Thyroid gland (tissue), 4 donors: ENCODE measurements at regions not wholly inside any gene's neighbourhood (a gene's known extent, or its start where the extent isn't known, plus 50 kb on each side); places are given as distances from the start of the nearest gene placed in this dataset.
"Not testable (repeated sequence)": the region's sequence is repeated elsewhere in the genome, so short reads cannot be mapped to it uniquely, and the experiment has no call there.

ENCODE experiments used
- DNase-seq, 2 donors: peaks; one replicate each; pipeline ENCODE4 v3.0.0-alpha.2; 2019
- H3K27ac ChIP-seq, 3 donors: fragments of 200-600 bp; sonication (generic); 1 replicate in 2 of 3; 2 replicates in 1 of 3; pipeline ENCODE4 v1.5.1; 2016 to 2019; ENCODE audit warnings: mild to moderate bottlenecking in 1 of 3, moderate library complexity in 1 of 3
- H3K27me3 ChIP-seq: fragments of 200-600 bp; sonication (generic); one replicate; pipeline ENCODE4 v1.5.1; 2019
- H3K36me3 ChIP-seq, 2 donors: fragments of 200-600 bp; sonication (generic); one replicate each; pipeline ENCODE4 v1.5.1; 2016 to 2019
- H3K4me1 ChIP-seq, 2 donors: fragments of 200-600 bp; sonication (generic); one replicate each; pipeline ENCODE4 v1.5.1; 2017 to 2019
- H3K4me3 ChIP-seq, 3 donors: fragments of 200-600 bp; sonication (generic); replicated peaks in 1 of 3; 1 replicate in 2 of 3; 2 replicates in 1 of 3; pipeline ENCODE4 v1.5.1; 2016; ENCODE audit warnings: mild to moderate bottlenecking in 1 of 3
- H3K9me3 ChIP-seq: fragments of 200-600 bp; sonication (generic); one replicate; pipeline ENCODE4 v1.5.1; 2017
- POLR2A ChIP-seq, 2 donors: fragments of 450-650 bp; IDR thresholded peaks; one replicate each; pipeline ENCODE4 v1.6.1; 2017; ENCODE audit warnings: antibody characterized with exemption in 2 of 2, mild to moderate bottlenecking in 2 of 2, moderate library complexity in 1 of 2
- WGBS, 2 donors: methylation state at CpG; one replicate each; pipeline ENCODE4 v1.1.5; 2017; 5-methylcytosine and 5-hydroxymethylcytosine counted together
- intact Hi-C: fragments of 100-400 bp; cut with DNase I; formaldehyde crosslinking; loops from one replicate; pipeline ENCODE4 v1.15.1; 2023

DNA sequence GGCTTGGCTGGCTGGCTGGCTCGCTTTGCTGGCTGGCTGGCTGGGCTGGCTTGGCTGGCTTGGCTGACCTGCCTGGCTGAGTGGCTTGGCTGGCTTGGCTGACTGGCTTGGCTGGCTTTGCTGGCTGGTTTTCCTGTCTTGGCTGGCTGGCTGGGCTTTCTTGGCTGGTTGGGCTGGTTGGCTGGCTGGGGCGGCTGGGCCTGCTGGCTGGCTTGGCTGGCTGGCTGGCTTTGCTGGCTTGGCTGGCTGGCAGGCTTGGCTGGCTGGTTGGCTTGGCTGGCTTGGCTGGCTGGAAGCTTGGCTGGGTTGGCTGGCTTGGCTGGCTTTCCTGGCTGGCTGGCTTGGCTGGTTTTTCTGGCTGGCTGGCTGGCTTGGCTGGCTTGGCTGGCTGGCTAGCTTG lies 435.6 kb downstream of the GOLGA6L6 start:
- no peak for TF ChIP-seq POLR2A (IDR thresholded peaks at IDR 0.05)
- Histone ChIP-seq H3K4me1 (no peaks in the 10 kb centered on the region), H3K27ac (no peak overlapping the region), H3K9me3 (no peaks in the 10 kb centered on the region), H3K27me3 (no peaks in the 10 kb centered on the region), H3K4me3 (no peak overlapping the region), H3K36me3 (no peaks in the 10 kb centered on the region)
- 85% methylated on average over 2 of the region's 2 CpGs; no CpG with 5 or more reads in 1 of the 2 donors for WGBS, 2 donors
- DNase-seq, result peak in 1 of 2 donors; percentile 9
- intact Hi-C loops, result no loop called here

DNA sequence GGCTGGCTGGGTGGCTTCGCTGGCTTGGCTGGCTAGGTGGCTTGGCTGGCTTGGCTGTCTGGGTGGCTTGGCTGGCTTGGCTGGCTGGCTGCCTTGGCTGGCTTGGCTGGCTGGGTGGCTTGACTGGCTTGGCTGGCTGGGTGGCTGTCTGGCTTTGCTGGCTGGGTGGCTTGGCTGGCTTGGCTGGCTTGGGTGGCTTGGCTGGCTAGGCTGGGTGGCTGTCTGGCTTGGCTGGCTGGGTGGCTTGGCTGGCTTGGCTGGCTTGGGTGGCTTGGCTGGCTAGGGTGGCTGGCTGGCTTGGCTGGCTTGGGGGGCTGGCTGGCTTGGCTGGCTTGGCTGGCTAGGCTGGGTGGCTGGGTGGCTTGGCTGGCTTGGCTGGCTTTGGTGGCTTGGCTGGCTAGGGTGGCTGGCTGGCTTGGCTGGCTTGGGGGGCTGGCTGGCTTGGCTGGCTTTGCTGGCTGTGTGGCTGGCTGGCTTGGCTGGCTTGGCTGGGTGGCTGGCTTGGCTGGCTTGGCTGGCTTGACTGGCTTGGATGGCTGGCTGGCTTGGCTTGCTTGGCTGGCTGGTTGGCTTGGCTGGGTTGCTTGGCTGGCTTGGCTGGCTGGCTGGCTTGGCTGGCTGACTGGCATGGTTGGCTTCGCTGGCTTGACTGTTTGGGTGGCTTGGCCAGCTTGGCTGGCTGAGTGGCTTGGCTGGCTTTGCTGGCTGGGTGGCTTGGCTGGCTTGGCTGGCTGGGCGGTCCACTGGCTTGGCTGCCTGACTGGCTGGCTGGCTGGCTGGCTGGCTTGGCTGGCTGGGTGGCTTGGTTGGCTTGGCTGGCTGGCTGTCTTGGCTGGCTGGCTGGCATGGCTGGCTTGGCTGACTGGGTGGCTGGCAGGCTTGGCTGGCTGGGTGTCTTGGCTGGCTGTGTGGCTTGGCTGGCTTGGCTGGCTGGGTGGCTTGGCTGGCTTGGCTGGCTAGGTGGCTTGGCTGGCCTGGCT lies 436.3 kb downstream of the GOLGA6L6 start:
- intact Hi-C loops, H3K27me3 ChIP-seq, H3K4me3 ChIP-seq, DNase-seq, H3K36me3 ChIP-seq, H3K4me1 ChIP-seq, H3K9me3 ChIP-seq, H3K27ac ChIP-seq: not testable (repeated sequence)
- 72% methylated on average over 2 of the region's 3 CpGs; no CpG with 5 or more reads in 1 of the 2 donors for WGBS, 2 donors

DNA sequence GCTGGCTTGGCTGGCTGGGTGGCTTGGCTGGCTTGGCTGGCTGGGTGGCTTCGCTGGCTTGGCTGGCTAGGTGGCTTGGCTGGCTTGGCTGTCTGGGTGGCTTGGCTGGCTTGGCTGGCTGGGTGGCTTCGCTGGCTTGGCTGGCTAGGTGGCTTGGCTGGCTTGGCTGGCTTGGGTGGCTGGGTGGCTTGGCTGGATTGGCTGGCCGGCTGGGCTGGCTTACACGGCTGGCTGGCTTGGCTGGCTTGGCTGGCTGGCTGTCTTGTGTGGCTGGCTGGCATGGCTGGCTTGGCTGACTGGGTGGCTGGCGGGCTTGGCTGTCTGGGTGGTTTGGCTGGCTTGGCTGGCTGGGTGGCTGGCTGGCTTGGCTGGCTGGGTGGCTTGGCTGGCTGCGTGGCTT lies 437.0 kb downstream of the GOLGA6L6 start:
- H3K27ac ChIP-seq, H3K9me3 ChIP-seq, H3K27me3 ChIP-seq, H3K36me3 ChIP-seq, H3K4me1 ChIP-seq, intact Hi-C loops, H3K4me3 ChIP-seq: not testable (repeated sequence)
- 71% methylated on average over 3 of the region's 6 CpGs; no CpG with 5 or more reads in 1 of the 2 donors for WGBS, 2 donors
- DNase-seq, result peak; percentile 2 to 4

DNA sequence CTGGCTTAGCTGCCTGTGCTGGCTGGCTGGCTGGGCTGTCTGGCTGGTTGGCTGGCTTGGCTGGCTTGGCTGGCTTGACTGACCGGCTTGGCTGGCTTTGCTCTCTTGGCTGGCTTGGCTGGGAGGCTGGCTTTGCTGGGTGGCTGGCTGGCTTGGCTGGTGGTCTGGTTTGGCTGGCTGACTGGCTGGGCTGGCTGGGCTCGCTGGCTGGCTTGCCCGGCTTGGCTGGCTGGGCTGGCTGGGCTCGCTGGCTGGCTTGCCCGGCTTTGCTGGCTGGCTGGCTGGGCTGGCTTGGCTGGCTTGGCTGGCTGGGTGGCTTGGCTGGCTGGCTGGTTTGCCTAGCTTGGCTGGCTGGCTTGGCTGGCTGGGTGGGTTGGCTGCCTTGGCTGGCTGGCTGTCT lies 438.7 kb downstream of the GOLGA6L6 start:
- intact Hi-C loops, H3K4me3 ChIP-seq, H3K9me3 ChIP-seq, H3K36me3 ChIP-seq, H3K4me1 ChIP-seq, H3K27me3 ChIP-seq, H3K27ac ChIP-seq: not testable (repeated sequence)
- DNase-seq, result peak in 1 of 2 donors; percentile 6
- WGBS, 2 donors, result 80% methylated on average over 4 of the region's 5 CpGs; no CpG with 5 or more reads in 1 of the 2 donors

DNA sequence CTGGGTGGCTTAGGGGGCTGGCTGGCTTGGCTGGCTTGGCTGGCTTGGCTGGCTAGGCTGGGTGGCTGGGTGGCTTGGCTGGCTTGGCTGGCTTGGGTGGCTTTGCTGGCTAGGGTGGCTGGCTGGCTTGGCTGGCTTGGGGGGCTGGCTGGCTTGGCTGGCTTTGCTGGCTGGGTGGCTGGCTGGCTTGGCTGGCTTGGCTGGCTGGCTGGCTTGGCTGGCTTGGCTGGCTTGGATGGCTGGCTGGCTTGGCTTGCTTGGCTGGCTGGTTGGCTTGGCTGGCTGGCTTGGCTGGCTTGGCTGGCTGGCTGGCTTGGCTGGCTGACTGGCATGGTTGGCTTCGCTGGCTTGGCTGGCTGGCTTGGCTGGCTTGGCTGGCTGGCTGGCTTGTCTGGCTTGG lies 439.4 kb downstream of the GOLGA6L6 start:
- H3K27ac ChIP-seq, H3K4me1 ChIP-seq, H3K9me3 ChIP-seq, H3K4me3 ChIP-seq, intact Hi-C loops, H3K36me3 ChIP-seq, H3K27me3 ChIP-seq: not testable (repeated sequence)
- 67% methylated on average over 1 of the region's 1 CpG; no CpG with 5 or more reads in 1 of the 2 donors for WGBS, 2 donors
- DNase-seq, result peak in 1 of 2 donors; percentile 6

DNA sequence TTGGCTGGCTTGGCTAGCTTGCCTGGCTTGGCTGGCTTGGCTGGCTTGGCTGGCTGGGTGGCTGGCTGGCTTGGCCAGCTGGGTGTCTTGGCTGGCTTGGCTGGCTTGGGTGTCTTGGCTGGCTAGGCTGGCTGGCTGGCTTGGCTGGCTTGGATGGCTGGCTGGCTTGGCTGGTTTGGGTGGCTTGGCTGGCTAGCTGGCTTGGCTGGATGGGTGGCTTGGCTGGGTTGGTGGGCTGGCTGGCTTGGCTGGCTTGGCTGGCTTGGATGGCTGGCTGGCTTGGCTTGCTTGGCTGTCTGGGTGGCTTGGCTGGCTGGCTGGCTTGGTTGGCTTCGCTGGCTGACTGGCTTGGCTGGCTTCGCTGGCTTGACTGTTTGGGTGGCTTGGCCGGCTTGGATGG lies 440.3 kb downstream of the GOLGA6L6 start:
- H3K36me3 ChIP-seq, H3K4me3 ChIP-seq, H3K4me1 ChIP-seq, H3K27ac ChIP-seq, H3K27me3 ChIP-seq, DNase-seq, H3K9me3 ChIP-seq, intact Hi-C loops: not testable (repeated sequence)
- no CpG with 5 or more reads among the region's 3 CpGs for WGBS, 2 donors

DNA sequence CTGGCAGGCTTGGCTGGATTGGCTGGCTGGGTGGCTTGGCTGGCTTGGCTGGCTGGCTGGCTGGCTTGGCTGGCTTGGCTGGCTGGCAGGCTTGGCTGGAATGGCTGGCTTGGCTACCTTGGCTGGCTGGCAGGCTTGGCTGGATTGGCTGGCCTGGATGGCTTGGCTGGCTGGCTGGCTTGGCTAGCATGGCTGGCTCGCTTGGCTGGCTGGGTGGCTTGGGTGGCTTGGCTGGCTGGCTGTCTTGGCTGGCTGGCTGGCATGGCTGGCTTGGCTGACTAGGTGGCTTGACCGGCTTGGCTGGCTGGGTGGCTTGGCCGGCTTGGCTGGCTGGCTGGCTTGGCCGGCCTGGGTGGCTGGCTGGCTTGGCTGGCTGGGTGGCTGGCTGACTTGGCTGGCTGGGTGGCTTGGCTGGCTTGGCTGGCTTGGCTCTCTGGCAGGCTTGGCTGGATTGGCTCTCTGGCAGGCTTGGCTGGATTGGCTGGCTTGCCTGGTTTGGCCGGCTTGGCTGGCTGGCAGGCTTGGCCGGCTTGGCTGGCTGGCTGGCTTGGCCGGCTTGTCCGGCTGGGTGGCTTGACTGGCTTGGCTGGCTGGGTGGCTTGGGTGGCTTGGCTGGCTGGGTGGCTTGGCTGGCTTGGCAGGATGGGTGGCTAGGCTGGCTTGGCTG lies 440.9 kb downstream of the GOLGA6L6 start:
- intact Hi-C loops, H3K4me3 ChIP-seq, H3K4me1 ChIP-seq, H3K9me3 ChIP-seq, H3K27me3 ChIP-seq, DNase-seq, H3K36me3 ChIP-seq, H3K27ac ChIP-seq: not testable (repeated sequence)
- WGBS, 2 donors, result no CpG with 5 or more reads among the region's 8 CpGs

DNA sequence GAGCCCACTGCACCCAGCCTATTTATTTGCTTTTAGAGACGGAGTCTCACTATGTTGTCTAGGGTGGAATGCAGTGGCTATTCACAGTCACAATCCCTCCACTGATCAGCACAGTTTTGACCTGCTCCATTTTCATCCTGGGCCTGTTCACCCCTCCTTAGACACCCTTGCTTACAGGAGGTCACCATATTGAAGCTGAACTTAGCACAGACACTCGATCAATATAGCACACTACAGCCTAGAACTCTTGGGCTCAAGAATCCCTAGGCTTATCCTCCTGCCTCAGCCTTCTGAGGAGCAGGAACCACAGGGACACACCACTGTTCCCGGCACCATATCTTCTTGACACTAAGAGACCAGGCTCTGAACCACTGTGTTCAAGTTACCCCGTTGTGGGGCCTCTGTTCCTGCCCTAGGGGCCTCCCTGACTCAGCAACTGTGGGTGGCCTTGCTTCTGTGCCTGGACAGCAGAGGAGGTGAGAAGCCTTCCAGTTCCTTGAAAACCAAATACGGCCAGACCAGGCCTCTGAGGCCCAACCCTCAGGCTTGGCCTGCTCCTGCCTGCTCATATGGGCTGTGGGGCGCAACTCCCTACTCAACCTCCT lies 445.8 kb downstream of the GOLGA6L6 start:
- H3K9me3 ChIP-seq, DNase-seq, H3K4me1 ChIP-seq, H3K4me3 ChIP-seq, H3K36me3 ChIP-seq, H3K27me3 ChIP-seq, H3K27ac ChIP-seq, intact Hi-C loops: not testable (repeated sequence)
- 80% methylated on average over 1 of the region's 6 CpGs; no CpG with 5 or more reads in 1 of the 2 donors for WGBS, 2 donors

DNA sequence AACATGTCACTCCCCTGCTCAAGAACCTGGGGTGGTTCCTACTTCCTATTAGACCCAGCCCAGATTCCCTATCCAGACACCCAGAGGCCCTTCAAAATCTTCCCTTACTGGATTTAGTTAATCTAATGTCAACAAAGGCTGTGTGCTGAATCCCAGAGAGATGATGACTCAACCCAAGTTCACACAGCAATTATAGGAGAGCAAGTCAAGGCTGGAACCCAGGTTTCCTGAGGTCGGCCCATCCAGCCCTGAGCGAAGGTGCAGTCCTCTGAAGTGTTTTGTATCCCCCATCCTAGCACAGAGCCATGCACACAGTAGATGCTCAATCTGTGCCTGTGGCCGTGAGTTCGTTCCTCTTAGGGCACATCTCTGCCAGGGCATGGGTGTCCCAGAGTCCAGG lies 452.1 kb downstream of the GOLGA6L6 start:
- intact Hi-C loops, H3K9me3 ChIP-seq, H3K4me3 ChIP-seq, H3K36me3 ChIP-seq, H3K27ac ChIP-seq, H3K4me1 ChIP-seq, DNase-seq, H3K27me3 ChIP-seq: not testable (repeated sequence)
- 68% methylated on average over 2 of the region's 4 CpGs; no CpG with 5 or more reads in 1 of the 2 donors for WGBS, 2 donors

DNA sequence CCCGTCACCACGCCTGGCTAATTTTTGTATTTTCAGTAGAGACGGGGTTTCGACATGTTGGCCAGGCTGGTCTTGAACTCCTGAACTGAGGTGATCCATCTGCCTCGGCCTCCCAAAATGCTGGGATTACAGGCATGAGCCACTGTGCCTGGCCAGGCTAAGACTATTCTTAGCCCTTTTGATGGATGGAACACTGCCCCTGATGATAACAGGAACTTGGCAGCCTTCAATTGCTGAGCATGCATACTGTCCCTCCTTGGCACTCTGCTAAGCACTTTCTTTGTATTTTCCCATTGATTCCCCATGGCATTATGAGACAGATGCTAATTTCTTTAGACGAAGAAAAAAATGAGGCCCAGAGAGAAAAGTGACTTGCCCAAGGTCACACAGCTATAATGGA lies 457.6 kb downstream of the GOLGA6L6 start:
- H3K27ac ChIP-seq, H3K9me3 ChIP-seq, H3K4me3 ChIP-seq, H3K27me3 ChIP-seq, DNase-seq, intact Hi-C loops, H3K4me1 ChIP-seq, H3K36me3 ChIP-seq: not testable (repeated sequence)
- WGBS, 2 donors, result no CpG with 5 or more reads among the region's 6 CpGs

DNA sequence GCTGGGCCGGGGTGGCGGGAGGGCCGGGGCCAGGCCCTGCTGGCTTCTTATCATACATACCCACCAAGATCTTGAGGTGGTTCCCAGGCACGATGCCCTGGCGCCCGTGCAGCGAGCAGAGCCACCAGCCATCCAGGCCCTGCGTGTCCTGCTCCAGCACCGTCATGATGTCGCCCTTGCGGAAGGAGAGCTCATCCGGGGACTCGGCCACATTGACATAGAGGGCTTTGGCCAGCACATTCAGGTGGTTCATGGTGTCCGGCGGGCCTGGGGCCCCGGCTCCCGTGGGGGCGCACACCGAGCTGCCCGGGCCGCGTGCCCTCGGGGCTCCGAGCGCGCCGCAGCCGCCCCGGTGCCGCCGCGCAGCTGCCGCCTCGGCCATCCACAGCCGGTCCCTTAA lies 467.5 kb downstream of the GOLGA6L6 start:
- 88 to 92% methylated on average over 6 to 7 of the region's 35 CpGs for WGBS, 2 donors
- intact Hi-C loops, DNase-seq: not testable (repeated sequence)

DNA sequence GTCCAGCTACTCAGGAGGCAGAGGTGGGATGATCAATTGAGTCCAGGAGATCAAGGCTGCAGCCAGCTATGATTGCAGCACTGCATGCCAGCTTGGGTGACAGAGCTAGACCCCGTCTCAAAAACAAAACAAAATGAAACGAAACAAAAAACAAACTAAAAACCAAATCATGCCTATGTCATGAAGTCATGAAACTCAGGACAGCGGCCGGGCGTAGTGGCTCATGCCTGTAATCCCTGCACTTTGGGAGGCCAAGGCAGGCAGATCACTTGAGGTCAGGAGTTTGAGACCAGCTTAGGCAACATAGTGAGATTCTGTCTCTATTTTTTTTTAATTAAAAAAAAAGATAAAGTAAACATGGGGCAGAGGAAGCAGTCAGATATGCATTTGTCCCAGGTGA lies 472.6 kb downstream of the GOLGA6L6 start:
- H3K36me3 ChIP-seq, H3K27ac ChIP-seq, H3K4me1 ChIP-seq, H3K4me3 ChIP-seq, intact Hi-C loops, H3K27me3 ChIP-seq, H3K9me3 ChIP-seq, DNase-seq: not testable (repeated sequence)
- WGBS, 2 donors, result 70 to 80% methylated on average over 5 of the region's 5 CpGs

More for the DNA sequence above, 467.5 kb downstream of the GOLGA6L6 start:
- not testable (repeated sequence) for H3K36me3 ChIP-seq, H3K9me3 ChIP-seq, H3K27ac ChIP-seq, H3K4me3 ChIP-seq, H3K27me3 ChIP-seq, H3K4me1 ChIP-seq
